ENCODE measurements at regions not wholly inside any gene's neighbourhood (a gene's known extent, or its start where the extent isn't known, plus 50 kb on each side); places are given as distances from the start of the nearest gene placed in this dataset.

DNA sequence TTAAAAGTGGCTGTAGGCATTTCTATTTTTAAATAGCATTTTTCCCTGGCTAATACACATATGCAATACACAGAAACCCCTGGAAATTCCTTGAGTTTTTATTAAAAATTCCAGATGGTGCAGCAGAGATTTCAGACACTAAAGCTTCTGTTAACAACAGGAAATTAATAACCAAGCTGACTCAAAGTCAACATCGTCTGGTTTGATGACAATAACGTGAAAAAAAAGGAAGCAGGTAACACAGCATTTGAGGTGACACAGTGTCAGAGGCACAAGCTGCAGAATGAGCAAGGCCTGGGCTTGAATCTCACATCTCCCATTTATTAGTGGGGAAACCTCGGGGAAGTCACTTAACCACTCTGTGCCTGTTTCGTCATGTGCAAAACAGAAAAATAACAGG lies 64.6 kb upstream of the GJB5 start:
- no peak for DNase-seq (ENCODE audit: low read depth in 1 of 2, low spot score in 1 of 2)
- peaks cover 3% of the 10 kb centered on the region for H3K27me3 ChIP-seq (ENCODE audit: insufficient read depth, poor library complexity, severe bottlenecking)
- H3K27ac ChIP-seq (replicated peaks), result no peak overlapping the region
- H3K4me3 ChIP-seq (replicated peaks; ENCODE audit: insufficient read depth, low read length), result no peak overlapping the region
- TF ChIP-seq POLR2AphosphoS5 (IDR thresholded peaks at IDR 0.05; ENCODE audit: low read depth), result no peak
- TF ChIP-seq, protein P1, sequence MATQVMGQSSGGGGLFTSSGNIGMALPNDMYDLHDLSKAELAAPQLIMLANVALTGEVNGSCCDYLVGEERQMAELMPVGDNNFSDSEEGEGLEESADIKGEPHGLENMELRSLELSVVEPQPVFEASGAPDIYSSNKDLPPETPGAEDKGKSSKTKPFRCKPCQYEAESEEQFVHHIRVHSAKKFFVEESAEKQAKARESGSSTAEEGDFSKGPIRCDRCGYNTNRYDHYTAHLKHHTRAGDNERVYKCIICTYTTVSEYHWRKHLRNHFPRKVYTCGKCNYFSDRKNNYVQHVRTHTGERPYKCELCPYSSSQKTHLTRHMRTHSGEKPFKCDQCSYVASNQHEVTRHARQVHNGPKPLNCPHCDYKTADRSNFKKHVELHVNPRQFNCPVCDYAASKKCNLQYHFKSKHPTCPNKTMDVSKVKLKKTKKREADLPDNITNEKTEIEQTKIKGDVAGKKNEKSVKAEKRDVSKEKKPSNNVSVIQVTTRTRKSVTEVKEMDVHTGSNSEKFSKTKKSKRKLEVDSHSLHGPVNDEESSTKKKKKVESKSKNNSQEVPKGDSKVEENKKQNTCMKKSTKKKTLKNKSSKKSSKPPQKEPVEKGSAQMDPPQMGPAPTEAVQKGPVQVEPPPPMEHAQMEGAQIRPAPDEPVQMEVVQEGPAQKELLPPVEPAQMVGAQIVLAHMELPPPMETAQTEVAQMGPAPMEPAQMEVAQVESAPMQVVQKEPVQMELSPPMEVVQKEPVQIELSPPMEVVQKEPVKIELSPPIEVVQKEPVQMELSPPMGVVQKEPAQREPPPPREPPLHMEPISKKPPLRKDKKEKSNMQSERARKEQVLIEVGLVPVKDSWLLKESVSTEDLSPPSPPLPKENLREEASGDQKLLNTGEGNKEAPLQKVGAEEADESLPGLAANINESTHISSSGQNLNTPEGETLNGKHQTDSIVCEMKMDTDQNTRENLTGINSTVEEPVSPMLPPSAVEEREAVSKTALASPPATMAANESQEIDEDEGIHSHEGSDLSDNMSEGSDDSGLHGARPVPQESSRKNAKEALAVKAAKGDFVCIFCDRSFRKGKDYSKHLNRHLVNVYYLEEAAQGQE (IDR thresholded peaks at IDR 0.05; ENCODE audit: insufficient replicate concordance, low read depth), result no peak
- TF ChIP-seq SPI1 (IDR thresholded peaks at IDR 0.05; ENCODE audit: borderline replicate concordance, low read depth), result no peak
- no peak for TF ChIP-seq GABPA (IDR thresholded peaks at IDR 0.05; ENCODE audit: low read depth)
- TF ChIP-seq, protein P2, sequence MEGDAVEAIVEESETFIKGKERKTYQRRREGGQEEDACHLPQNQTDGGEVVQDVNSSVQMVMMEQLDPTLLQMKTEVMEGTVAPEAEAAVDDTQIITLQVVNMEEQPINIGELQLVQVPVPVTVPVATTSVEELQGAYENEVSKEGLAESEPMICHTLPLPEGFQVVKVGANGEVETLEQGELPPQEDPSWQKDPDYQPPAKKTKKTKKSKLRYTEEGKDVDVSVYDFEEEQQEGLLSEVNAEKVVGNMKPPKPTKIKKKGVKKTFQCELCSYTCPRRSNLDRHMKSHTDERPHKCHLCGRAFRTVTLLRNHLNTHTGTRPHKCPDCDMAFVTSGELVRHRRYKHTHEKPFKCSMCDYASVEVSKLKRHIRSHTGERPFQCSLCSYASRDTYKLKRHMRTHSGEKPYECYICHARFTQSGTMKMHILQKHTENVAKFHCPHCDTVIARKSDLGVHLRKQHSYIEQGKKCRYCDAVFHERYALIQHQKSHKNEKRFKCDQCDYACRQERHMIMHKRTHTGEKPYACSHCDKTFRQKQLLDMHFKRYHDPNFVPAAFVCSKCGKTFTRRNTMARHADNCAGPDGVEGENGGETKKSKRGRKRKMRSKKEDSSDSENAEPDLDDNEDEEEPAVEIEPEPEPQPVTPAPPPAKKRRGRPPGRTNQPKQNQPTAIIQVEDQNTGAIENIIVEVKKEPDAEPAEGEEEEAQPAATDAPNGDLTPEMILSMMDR (IDR thresholded peaks at IDR 0.05; ENCODE audit: insufficient read depth, low read length), result no peak

DNA sequence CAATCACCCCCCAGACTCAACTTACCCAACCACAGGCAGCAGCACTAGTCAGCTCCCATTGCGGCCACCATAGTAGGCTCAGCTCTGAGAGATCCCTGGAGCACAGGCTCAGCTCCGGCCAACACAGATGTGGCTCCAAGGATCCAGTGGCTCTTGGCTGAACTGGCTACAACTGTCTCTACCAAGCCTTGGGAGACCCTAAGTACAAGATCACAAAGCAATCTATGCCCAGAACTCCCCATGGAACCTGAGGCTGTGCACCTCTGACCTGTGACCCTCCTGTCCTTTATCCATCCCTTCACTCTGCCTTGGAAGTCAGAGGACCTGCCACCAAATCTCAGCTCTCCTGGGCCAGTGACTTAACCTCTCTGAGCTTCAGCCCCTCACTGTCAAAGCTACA lies 61.8 kb upstream of the GJB5 start:
- H3K4me3 ChIP-seq (replicated peaks; ENCODE audit: insufficient read depth, low read length), result no peak overlapping the region
- H3K27me3 ChIP-seq (ENCODE audit: insufficient read depth, poor library complexity, severe bottlenecking), result peaks cover 3% of the 10 kb centered on the region
- DNase-seq (ENCODE audit: low read depth in 1 of 2, low spot score in 1 of 2), result no peak
- no peak overlapping the region for H3K27ac ChIP-seq (replicated peaks)
- no peak for TF ChIP-seq POLR2AphosphoS5 (IDR thresholded peaks at IDR 0.05; ENCODE audit: low read depth)
- no peak for TF ChIP-seq SPI1 (IDR thresholded peaks at IDR 0.05; ENCODE audit: borderline replicate concordance, low read depth)
- TF ChIP-seq, protein P1 (IDR thresholded peaks at IDR 0.05; ENCODE audit: insufficient replicate concordance, low read depth), result no peak
- no peak for TF ChIP-seq GABPA (IDR thresholded peaks at IDR 0.05; ENCODE audit: low read depth)
- TF ChIP-seq, protein P2 (IDR thresholded peaks at IDR 0.05; ENCODE audit: insufficient read depth, low read length), result no peak

DNA sequence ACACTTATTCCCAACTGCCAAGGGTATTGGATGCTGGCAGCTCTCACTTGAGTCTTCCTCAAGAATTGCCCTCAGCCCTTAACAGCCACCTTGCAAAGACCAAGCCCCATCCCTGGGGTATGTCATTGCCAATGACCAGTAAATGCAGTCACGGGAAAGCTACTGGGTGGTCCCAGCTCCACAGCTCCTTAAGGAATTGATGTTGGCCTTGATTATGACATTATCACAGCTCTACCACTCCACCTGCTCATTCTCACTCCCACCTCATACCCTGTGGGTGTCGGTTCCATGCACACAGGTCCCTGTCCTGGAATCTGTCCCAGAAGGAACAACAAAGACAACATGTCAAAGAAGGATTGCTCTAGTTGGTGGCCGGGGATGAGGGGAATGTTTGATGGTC lies 60.5 kb upstream of the GJB5 start:
- no peak overlapping the region for H3K4me3 ChIP-seq (replicated peaks; ENCODE audit: insufficient read depth, low read length)
- TF ChIP-seq, protein P1 (IDR thresholded peaks at IDR 0.05; ENCODE audit: insufficient replicate concordance, low read depth), result no peak
- TF ChIP-seq GABPA (IDR thresholded peaks at IDR 0.05; ENCODE audit: low read depth) (no peak), SPI1 (IDR thresholded peaks at IDR 0.05; ENCODE audit: borderline replicate concordance, low read depth) (no peak), POLR2AphosphoS5 (IDR thresholded peaks at IDR 0.05; ENCODE audit: low read depth) (no peak)
- TF ChIP-seq, protein P2 (IDR thresholded peaks at IDR 0.05; ENCODE audit: insufficient read depth, low read length), result no peak
- no peak for DNase-seq (ENCODE audit: low read depth in 1 of 2, low spot score in 1 of 2)
- H3K27me3 ChIP-seq (ENCODE audit: insufficient read depth, poor library complexity, severe bottlenecking), result peaks cover 3% of the 10 kb centered on the region
- no peak overlapping the region for H3K27ac ChIP-seq (replicated peaks)

Measured in HL-60 (cell line).